ENCODE measurements at regions not wholly inside any gene's neighbourhood (a gene's known extent, or its start where the extent isn't known, plus 50 kb on each side); places are given as distances from the start of the nearest gene placed in this dataset.

GRCh38 chr17:77280304-77281121, 139.7 kb downstream of the SEC14L1 start:
- TF ChIP-seq JUND (IDR thresholded peaks at IDR 0.05) (no peak), ATF3 (IDR thresholded peaks at IDR 0.05) (no peak), REST (IDR thresholded peaks at IDR 0.05) (no peak), CTCF (IDR thresholded peaks at IDR 0.05; ENCODE audit: low read depth, low read length, missing input control) (no peak), RXRA (IDR thresholded peaks at IDR 0.05) (no peak), GABPA (IDR thresholded peaks at IDR 0.05 in 1 of 2, conservative IDR thresholded peaks at IDR 0.05 in 1 of 2) (no peak), TAF1 (conservative IDR thresholded peaks at IDR 0.05) (no peak), MAX (IDR thresholded peaks at IDR 0.05) (no peak), FOXA2 (IDR thresholded peaks at IDR 0.05) (no peak), RAD21 (IDR thresholded peaks at IDR 0.05) (no peak), FOXA1 (IDR thresholded peaks at IDR 0.05) (no peak), NR2F2 (IDR thresholded peaks at IDR 0.05) (no peak), YY1 (IDR thresholded peaks at IDR 0.05) (no peak), SP1 (IDR thresholded peaks at IDR 0.05) (no peak)

Measured in liver (tissue), 3 donors.